A673 (cell line): ENCODE measurements at regions not wholly inside any gene's neighbourhood (a gene's known extent, or its start where the extent isn't known, plus 50 kb on each side); places are given as distances from the start of the nearest gene placed in this dataset.

ENCODE experiments used
- BruUV-seq: library from RNA; stranded (reverse); fragments of 400-500 nt; replicated peaks from 2 replicates; lab custom pipeline; 2021; lab: Mats Ljungman, UMichigan
- CTCF ChIA-PET: fragments of 300-600 bp; sonication (Branson Sonifier 250); formaldehyde crosslinking; loops from one replicate; lab custom pipeline; 2022; ENCODE audit warnings: antibody characterized with exemption; lab: Charles Lee
- POLR2A ChIA-PET: fragments of 300-600 bp; sonication (Branson Sonifier 250); formaldehyde crosslinking; loops from one replicate; lab custom pipeline; 2022; ENCODE audit warnings: antibody characterized with exemption; ENCODE audit not compliant: low non-redundant PET; lab: Charles Lee
- DNase-seq: peaks from one replicate; pipeline ENCODE4 v3.0.0-alpha.2; 2015; ENCODE audit warnings: low spot score
- H3K27ac ChIP-seq: fragments of 200-600 bp; sonication (generic); 2 replicates; pipeline ENCODE4 v1.5.1; 2016; ENCODE audit warnings: mixed run types, low read depth, mild to moderate bottlenecking, mixed read lengths, antibody characterized with exemption, low read length; ENCODE audit not compliant: poor library complexity, severe bottlenecking
- H3K27me3 ChIP-seq: fragments of 200-600 bp; sonication (generic); replicated peaks from 2 replicates; pipeline ENCODE4 v1.6.1; 2017; ENCODE audit warnings: mixed run types, low read depth, mild to moderate bottlenecking, mixed read lengths, antibody characterized with exemption, low read length; ENCODE audit not compliant: insufficient read depth, poor library complexity
- H3K36me3 ChIP-seq: fragments of 200-600 bp; sonication (generic); 2 replicates; pipeline ENCODE4 v1.6.1; 2016; ENCODE audit warnings: mixed run types, mild to moderate bottlenecking, mixed read lengths, antibody characterized with exemption, low read length; ENCODE audit not compliant: insufficient read depth, poor library complexity, severe bottlenecking
- H3K4me1 ChIP-seq: fragments of 200-600 bp; sonication (generic); 2 replicates; pipeline ENCODE4 v1.6.1; 2017; ENCODE audit warnings: mixed run types, mild to moderate bottlenecking, mixed read lengths, antibody characterized with exemption, low read length; ENCODE audit not compliant: insufficient read depth, poor library complexity, severe bottlenecking
- H3K4me3 ChIP-seq: fragments of 200-600 bp; sonication (generic); 2 replicates; pipeline ENCODE4 v1.5.1; 2016; ENCODE audit warnings: low read depth, mixed run types, mild to moderate bottlenecking, mixed read lengths, low read length; ENCODE audit not compliant: poor library complexity, severe bottlenecking
- H3K9me3 ChIP-seq: fragments of 200-600 bp; sonication (generic); 2 replicates; pipeline ENCODE4 v1.6.1; 2016; ENCODE audit warnings: mixed run types, low read depth, mild to moderate bottlenecking, mixed read lengths, antibody characterized with exemption, low read length; ENCODE audit not compliant: poor library complexity, severe bottlenecking
- EZH2 ChIP-seq: fragments of 200-600 bp; sonication (generic); IDR thresholded peaks from 2 replicates; pipeline ENCODE4 v1.6.1; 2017; ENCODE audit warnings: borderline replicate concordance, low read depth, mild to moderate bottlenecking, mixed read lengths, antibody characterized with exemption, low read length; ENCODE audit not compliant: poor library complexity, severe bottlenecking
- intact Hi-C: fragments of 100-400 bp; cut with micrococcal nuclease; formaldehyde crosslinking; loops from one replicate; pipeline ENCODE4 v1.10.0; 2022; ENCODE audit not compliant: unreplicated experiment
- TF ChIP-seq, protein P1 (sequence below): fragments of 300-800, 200-600 bp; sonication (generic); conservative IDR thresholded peaks from 2 replicates; pipeline ENCODE4 v1.5.1; 2017; ENCODE audit warnings: low read depth, mild to moderate bottlenecking, antibody characterized with exemption, low read length, moderate library complexity, mixed read lengths

DNA sequence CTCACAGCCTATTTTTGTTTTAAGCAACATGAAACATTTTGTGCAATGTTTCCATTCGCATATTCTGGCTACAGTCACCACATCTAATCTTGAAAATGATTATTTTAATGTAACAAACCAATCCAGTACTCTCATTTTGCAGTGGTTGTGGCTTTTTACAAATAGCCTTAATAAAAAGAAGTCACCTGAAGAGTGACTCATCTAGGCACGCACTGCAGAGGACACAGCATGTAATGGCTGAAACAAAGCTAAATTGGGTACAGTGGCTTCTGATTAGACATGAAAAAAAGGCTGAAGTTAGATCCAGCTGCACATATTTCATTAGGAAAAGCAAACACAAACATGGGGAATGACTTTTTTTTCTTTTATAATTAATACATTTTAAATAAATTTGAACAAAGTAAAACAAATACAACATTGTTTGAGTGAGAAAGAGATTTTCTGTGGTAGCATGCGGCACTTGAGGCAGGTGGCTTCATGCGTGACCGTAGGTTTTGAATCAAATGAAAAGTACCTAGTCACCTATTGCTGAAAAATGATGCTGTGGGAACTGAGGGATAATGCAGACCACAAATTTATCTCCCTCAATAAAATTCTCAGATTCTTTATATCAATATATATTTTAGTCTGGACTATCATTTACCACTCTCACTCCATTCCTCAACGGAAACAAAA, 240.8 kb upstream of the DDX53 start:
- Histone ChIP-seq H3K9me3 (no peaks in the 10 kb centered on the region), H3K27ac (no peak overlapping the region), H3K4me3 (no peak overlapping the region), H3K36me3 (no peaks in the 10 kb centered on the region), H3K4me1 (no peaks in the 10 kb centered on the region), H3K27me3 (no peaks in the 10 kb centered on the region)
- no TSS peak for BruUV-seq
- POLR2A ChIA-PET, result no interaction called here
- intact Hi-C loops, result no loop called here
- TF ChIP-seq, protein P1, sequence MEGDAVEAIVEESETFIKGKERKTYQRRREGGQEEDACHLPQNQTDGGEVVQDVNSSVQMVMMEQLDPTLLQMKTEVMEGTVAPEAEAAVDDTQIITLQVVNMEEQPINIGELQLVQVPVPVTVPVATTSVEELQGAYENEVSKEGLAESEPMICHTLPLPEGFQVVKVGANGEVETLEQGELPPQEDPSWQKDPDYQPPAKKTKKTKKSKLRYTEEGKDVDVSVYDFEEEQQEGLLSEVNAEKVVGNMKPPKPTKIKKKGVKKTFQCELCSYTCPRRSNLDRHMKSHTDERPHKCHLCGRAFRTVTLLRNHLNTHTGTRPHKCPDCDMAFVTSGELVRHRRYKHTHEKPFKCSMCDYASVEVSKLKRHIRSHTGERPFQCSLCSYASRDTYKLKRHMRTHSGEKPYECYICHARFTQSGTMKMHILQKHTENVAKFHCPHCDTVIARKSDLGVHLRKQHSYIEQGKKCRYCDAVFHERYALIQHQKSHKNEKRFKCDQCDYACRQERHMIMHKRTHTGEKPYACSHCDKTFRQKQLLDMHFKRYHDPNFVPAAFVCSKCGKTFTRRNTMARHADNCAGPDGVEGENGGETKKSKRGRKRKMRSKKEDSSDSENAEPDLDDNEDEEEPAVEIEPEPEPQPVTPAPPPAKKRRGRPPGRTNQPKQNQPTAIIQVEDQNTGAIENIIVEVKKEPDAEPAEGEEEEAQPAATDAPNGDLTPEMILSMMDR, result no peak
- CTCF ChIA-PET, result no interaction called here
- no peak for DNase-seq

DNA sequence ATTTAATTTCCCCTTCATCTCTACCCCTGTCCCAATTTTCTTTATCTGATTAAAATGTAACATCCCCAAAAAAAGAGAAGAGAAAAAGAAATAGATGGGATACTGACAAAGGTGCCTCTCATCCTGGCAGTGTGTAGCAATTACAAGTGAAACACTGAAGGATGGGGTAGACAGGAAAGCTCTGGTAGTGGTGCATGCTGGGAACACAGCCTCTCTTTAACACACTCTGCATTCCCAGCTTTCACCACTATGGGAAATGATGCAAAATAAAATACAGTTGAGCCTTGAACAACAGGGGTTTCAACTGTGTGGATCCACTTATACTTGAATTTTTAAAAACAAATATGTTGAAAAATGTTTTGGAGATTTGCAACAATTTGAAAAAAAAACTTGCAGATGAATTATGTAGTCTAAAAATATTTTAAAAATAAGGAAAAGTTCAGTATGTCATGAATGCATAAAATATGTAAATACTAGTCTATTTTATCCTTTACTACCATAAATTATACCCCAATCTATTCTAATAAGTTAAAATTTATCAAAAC, 239.2 kb upstream of the DDX53 start:
- no peaks in the 10 kb centered on the region for H3K4me1 ChIP-seq
- TF ChIP-seq, protein P1, result no peak
- no peak for TF ChIP-seq EZH2
- peak; percentile 10 for DNase-seq
- BruUV-seq, result no TSS peak
- no peaks in the 10 kb centered on the region for H3K9me3 ChIP-seq
- no peaks in the 10 kb centered on the region for H3K27me3 ChIP-seq
- H3K36me3 ChIP-seq, result no peaks in the 10 kb centered on the region
- ChIA-PET POLR2A (no interaction called here), CTCF (no interaction called here)
- no peak overlapping the region for H3K27ac ChIP-seq
- intact Hi-C loops, result no loop called here
- no peak overlapping the region for H3K4me3 ChIP-seq

DNA sequence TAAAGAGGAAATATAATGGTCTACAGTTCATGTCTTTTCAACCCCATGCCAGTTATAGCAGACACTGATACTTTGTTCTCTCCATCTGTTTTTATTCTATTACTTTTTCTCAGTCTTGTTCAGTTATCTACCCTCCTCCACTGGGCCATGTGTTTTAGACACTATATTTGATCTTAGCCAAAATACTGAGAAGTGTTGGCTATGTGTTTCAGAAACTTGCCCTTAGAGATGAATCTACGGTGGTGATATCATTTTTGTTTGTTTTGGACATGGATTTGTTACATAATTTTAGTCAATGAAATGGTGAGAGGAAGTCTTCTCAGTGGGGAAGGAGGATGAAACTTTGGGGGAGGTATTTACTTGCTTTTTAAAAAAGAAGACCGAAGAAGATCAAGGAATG, 211.5 kb upstream of the DDX53 start:
- no peak for TF ChIP-seq EZH2
- TF ChIP-seq, protein P1, result no peak
- Histone ChIP-seq H3K27ac (no peak overlapping the region), H3K4me3 (no peak overlapping the region), H3K27me3 (no peaks in the 10 kb centered on the region), H3K36me3 (no peaks in the 10 kb centered on the region), H3K9me3 (no peaks in the 10 kb centered on the region), H3K4me1 (no peaks in the 10 kb centered on the region)
- POLR2A ChIA-PET, result no interaction called here
- no TSS peak for BruUV-seq
- intact Hi-C loops, result no loop called here
- CTCF ChIA-PET, result no interaction called here
- no peak for DNase-seq
